ELR (cell line): ENCODE measurements at regions not wholly inside any gene's neighbourhood (a gene's known extent, or its start where the extent isn't known, plus 50 kb on each side); places are given as distances from the start of the nearest gene placed in this dataset.
A peak's percentile ranks its signal among the peaks of the same experiment; 100 is the strongest.

ENCODE experiments used
- DNase-seq: peaks from one replicate; pipeline ENCODE4 v3.0.0-alpha.2; 2015; ENCODE audit warnings: low read depth

GRCh38 chr5:28190011-28190410, 1151.6 kb upstream of the CDH9 start:
- DNase-seq = no peak

- DNase-seq = no peak
Measured at GRCh38 chr5:28174691-28175090, 1136.3 kb upstream of the CDH9 start.

GRCh38 chr5:28165096-28165495, 1126.7 kb upstream of the CDH9 start:
- DNase-seq = peak; percentile 11

GRCh38 chr5:28164568-28164967, 1126.2 kb upstream of the CDH9 start:
- no peak for DNase-seq

- peak; percentile 30 for DNase-seq
Measured at GRCh38 chr5:28156981-28157380, 1118.6 kb upstream of the CDH9 start.

- no peak for DNase-seq
Measured at GRCh38 chr5:28143519-28143918, 1105.1 kb upstream of the CDH9 start.

GRCh38 chr5:28132151-28132550, 1093.8 kb upstream of the CDH9 start:
- DNase-seq = no peak

GRCh38 chr5:28117691-28118090, 1079.3 kb upstream of the CDH9 start:
- DNase-seq = no peak

- no peak for DNase-seq
Measured at GRCh38 chr5:28117273-28117672, 1078.9 kb upstream of the CDH9 start.

GRCh38 chr5:28110781-28111180, 1072.4 kb upstream of the CDH9 start:
- DNase-seq = no peak

GRCh38 chr5:28104080-28104479, 1065.7 kb upstream of the CDH9 start:
- DNase-seq = no peak

- no peak for DNase-seq
Measured at GRCh38 chr5:28084069-28084468, 1045.7 kb upstream of the CDH9 start.

GRCh38 chr5:28082610-28083009, 1044.2 kb upstream of the CDH9 start:
- DNase-seq = no peak

- DNase-seq = no peak
Measured at GRCh38 chr5:28077291-28078240, 1039.2 kb upstream of the CDH9 start.

GRCh38 chr5:28066856-28067255, 1028.5 kb upstream of the CDH9 start:
- DNase-seq = no peak

- no peak for DNase-seq
Measured at GRCh38 chr5:28065656-28066055, 1027.3 kb upstream of the CDH9 start.

GRCh38 chr5:28046596-28046995, 1008.2 kb upstream of the CDH9 start:
- DNase-seq = no peak

- no peak for DNase-seq
Measured at GRCh38 chr5:28027851-28028250, 989.5 kb upstream of the CDH9 start.

GRCh38 chr5:28017178-28017577, 978.8 kb upstream of the CDH9 start:
- no peak for DNase-seq

GRCh38 chr5:28014779-28015178, 976.4 kb upstream of the CDH9 start:
- DNase-seq = peak; percentile 5

GRCh38 chr5:28012538-28012937, 974.2 kb upstream of the CDH9 start:
- DNase-seq = no peak

- no peak for DNase-seq
Measured at GRCh38 chr5:28009576-28009975, 971.2 kb upstream of the CDH9 start.

GRCh38 chr5:27996665-27997064, 958.3 kb upstream of the CDH9 start:
- no peak for DNase-seq

GRCh38 chr5:27995867-27996266, 957.5 kb upstream of the CDH9 start:
- DNase-seq = no peak
